Liver (tissue), 8 donors: ENCODE measurements at regions not wholly inside any gene's neighbourhood (a gene's known extent, or its start where the extent isn't known, plus 50 kb on each side); places are given as distances from the start of the nearest gene placed in this dataset.

Experiments used
- DNase-seq: peaks from one replicate; pipeline ENCODE4 v3.0.0-alpha.2; 2017; ENCODE audit warnings: low spot score
- H3K27ac ChIP-seq, 2 donors: one replicate each; pipeline ENCODE4 v1.7.0; 2013; ENCODE audit warnings: inconsistent platforms in 2 of 2, low read length in 2 of 2, control low read depth in 1 of 2, low read depth in 1 of 2, mild to moderate bottlenecking in 1 of 2
- H3K27me3 ChIP-seq, 4 donors: one replicate each; pipeline versions ENCODE4 v1.6.1 to v1.7.0; 2013; ENCODE audit warnings: low read length in 3 of 4, inconsistent platforms in 1 of 4, mild to moderate bottlenecking in 1 of 4, moderate library complexity in 1 of 4; ENCODE audit not compliant: control insufficient read depth in 4 of 4, insufficient read depth in 4 of 4
- H3K36me3 ChIP-seq, 4 donors: one replicate each; pipeline versions ENCODE4 v1.6.1 to v1.7.0; 2013; ENCODE audit warnings: low read length in 3 of 4, mild to moderate bottlenecking in 3 of 4, low read depth in 1 of 4, moderate library complexity in 1 of 4; ENCODE audit not compliant: control insufficient read depth in 4 of 4, insufficient read depth in 3 of 4
- H3K4me1 ChIP-seq, 4 donors: one replicate each; pipeline versions ENCODE4 v1.6.1 to v1.7.0; 2013; ENCODE audit warnings: low read length in 3 of 4, mild to moderate bottlenecking in 3 of 4, moderate library complexity in 1 of 4; ENCODE audit not compliant: control insufficient read depth in 4 of 4, insufficient read depth in 4 of 4
- H3K4me3 ChIP-seq, 3 donors: one replicate each; pipeline versions ENCODE4 v1.6.1 to v1.7.0; 2013; ENCODE audit warnings: low read length in 3 of 3, control low read depth in 1 of 3, low read depth in 1 of 3, mild to moderate bottlenecking in 1 of 3
- H3K9ac ChIP-seq, 2 donors: one replicate each; pipeline ENCODE4 v1.7.0; 2013; ENCODE audit warnings: low read length in 2 of 2, mild to moderate bottlenecking in 2 of 2, moderate library complexity in 2 of 2, control low read depth in 1 of 2, low read depth in 1 of 2
- H3K9me3 ChIP-seq, 4 donors: one replicate each; pipeline versions ENCODE4 v1.6.1 to v1.7.0; 2013; ENCODE audit warnings: low read length in 3 of 4; ENCODE audit not compliant: control insufficient read depth in 4 of 4
- EGR1 ChIP-seq, 2 donors: IDR thresholded peaks; 2 replicates each; pipeline ENCODE4 v1.6.1; 2016 to 2018; ENCODE audit warnings: antibody characterized with exemption in 2 of 2, low read depth in 2 of 2
- FOXA1 ChIP-seq: IDR thresholded peaks from 2 replicates; pipeline ENCODE4 v1.6.1; 2016; ENCODE audit warnings: antibody characterized with exemption
- FOXA2 ChIP-seq: IDR thresholded peaks from 2 replicates; pipeline ENCODE4 v1.6.1; 2016; ENCODE audit warnings: antibody characterized with exemption
- GABPA ChIP-seq, 2 donors: IDR thresholded peaks in 1 of 2; conservative IDR thresholded peaks in 1 of 2; 2 replicates each; pipeline ENCODE4 v1.6.1; 2016; ENCODE audit warnings: antibody characterized with exemption in 2 of 2, mild to moderate bottlenecking in 1 of 2, moderate library complexity in 1 of 2
- HNF4G ChIP-seq: IDR thresholded peaks from 2 replicates; pipeline ENCODE4 v1.6.1; 2016; ENCODE audit warnings: antibody characterized with exemption
- JUND ChIP-seq, 2 donors: IDR thresholded peaks; 2 replicates each; pipeline ENCODE4 v1.6.1; 2016; ENCODE audit warnings: antibody characterized with exemption in 2 of 2
- NR2F2 ChIP-seq: IDR thresholded peaks from 2 replicates; pipeline ENCODE4 v1.6.1; 2016; ENCODE audit warnings: antibody characterized with exemption
- RAD21 ChIP-seq, 2 donors: IDR thresholded peaks; 2 replicates each; pipeline ENCODE4 v1.6.1; 2016; ENCODE audit warnings: antibody characterized with exemption in 2 of 2, mild to moderate bottlenecking in 2 of 2
- RXRA ChIP-seq, 2 donors: IDR thresholded peaks; 2 replicates each; pipeline ENCODE4 v1.6.1; 2017 to 2018; ENCODE audit warnings: antibody characterized with exemption in 2 of 2, mild to moderate bottlenecking in 1 of 2
- SP1 ChIP-seq: IDR thresholded peaks from 2 replicates; pipeline ENCODE4 v1.6.1; 2018; ENCODE audit warnings: antibody characterized with exemption, mild to moderate bottlenecking
- TAF1 ChIP-seq: conservative IDR thresholded peaks from 2 replicates; pipeline ENCODE4 v1.6.1; 2016; ENCODE audit warnings: antibody characterized with exemption, mild to moderate bottlenecking
- YY1 ChIP-seq: IDR thresholded peaks from 2 replicates; pipeline ENCODE4 v1.6.1; 2016; ENCODE audit warnings: antibody characterized with exemption, mild to moderate bottlenecking
- WGBS: extraction: QIAGEN DNeasy Blood & Tissue Kit; methylation state at CpG from one replicate; pipeline ENCODE4 v1.1.7; 2013; 5-methylcytosine and 5-hydroxymethylcytosine counted together
- TF ChIP-seq, protein P1 (sequence below): IDR thresholded peaks from 2 replicates; pipeline ENCODE4 v1.6.1; 2016; ENCODE audit warnings: antibody characterized with exemption, mild to moderate bottlenecking
- TF ChIP-seq, protein P2 (sequence below): IDR thresholded peaks from 2 replicates; pipeline ENCODE4 v1.6.1; 2016; ENCODE audit warnings: antibody characterized with exemption
- TF ChIP-seq, protein P3 (sequence below): IDR thresholded peaks from 2 replicates; pipeline ENCODE4 v1.6.1; 2016; ENCODE audit warnings: antibody characterized with exemption
- TF ChIP-seq, protein P4 (sequence below): IDR thresholded peaks from 2 replicates; pipeline ENCODE4 v1.6.1; 2016; ENCODE audit warnings: antibody characterized with exemption
- TF ChIP-seq, protein P5 (sequence below): fragments of 150-350 bp; IDR thresholded peaks from 2 replicates; pipeline ENCODE4 v1.5.1; 2017; ENCODE audit warnings: improper control_type of control experiment, low read depth, low read length; ENCODE audit not compliant: missing input control
- donor health status: healthy.
- donor health status: healthy.
- donor health status: healthy.
- donor health status: healthy.
- donor health status: healthy.

DNA sequence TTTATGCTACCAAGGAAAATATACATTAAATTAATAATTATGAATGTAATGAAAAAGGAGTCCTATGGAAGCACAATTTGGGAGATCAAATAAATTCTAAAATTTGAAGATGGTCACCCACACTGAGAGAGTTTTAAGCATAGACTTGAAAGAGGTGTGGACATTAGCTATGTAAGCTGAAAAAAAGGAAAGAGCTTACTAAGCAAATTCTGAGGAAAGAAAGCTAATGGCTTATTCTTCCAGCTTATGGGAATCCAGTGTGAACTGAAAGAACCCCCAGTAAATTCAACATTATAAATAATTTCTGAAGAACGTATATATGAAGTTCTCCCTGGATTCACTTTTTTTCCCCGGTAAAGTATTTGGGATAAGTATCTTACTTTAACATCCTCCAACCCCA lies 78.2 kb upstream of the GUCY1A1 start:
- no peaks in the 10 kb centered on the region for H3K4me1 ChIP-seq
- WGBS: 93% methylated on average over 2 of the region's 2 CpGs
- H3K9ac ChIP-seq: no peak overlapping the region
- H3K36me3 ChIP-seq: no peaks in the 10 kb centered on the region
- no peak overlapping the region for H3K27ac ChIP-seq
- TF ChIP-seq YY1 (no peak), RAD21 (IDR thresholded peaks at IDR 0.05) (no peak), SP1 (no peak), RXRA (IDR thresholded peaks at IDR 0.05) (no peak), NR2F2 (no peak), FOXA1 (no peak), GABPA (IDR thresholded peaks at IDR 0.05 in 1 of 2, conservative IDR thresholded peaks at IDR 0.05 in 1 of 2) (no peak), HNF4G (no peak), FOXA2 (no peak), TAF1 (no peak)
- TF ChIP-seq, protein P1, sequence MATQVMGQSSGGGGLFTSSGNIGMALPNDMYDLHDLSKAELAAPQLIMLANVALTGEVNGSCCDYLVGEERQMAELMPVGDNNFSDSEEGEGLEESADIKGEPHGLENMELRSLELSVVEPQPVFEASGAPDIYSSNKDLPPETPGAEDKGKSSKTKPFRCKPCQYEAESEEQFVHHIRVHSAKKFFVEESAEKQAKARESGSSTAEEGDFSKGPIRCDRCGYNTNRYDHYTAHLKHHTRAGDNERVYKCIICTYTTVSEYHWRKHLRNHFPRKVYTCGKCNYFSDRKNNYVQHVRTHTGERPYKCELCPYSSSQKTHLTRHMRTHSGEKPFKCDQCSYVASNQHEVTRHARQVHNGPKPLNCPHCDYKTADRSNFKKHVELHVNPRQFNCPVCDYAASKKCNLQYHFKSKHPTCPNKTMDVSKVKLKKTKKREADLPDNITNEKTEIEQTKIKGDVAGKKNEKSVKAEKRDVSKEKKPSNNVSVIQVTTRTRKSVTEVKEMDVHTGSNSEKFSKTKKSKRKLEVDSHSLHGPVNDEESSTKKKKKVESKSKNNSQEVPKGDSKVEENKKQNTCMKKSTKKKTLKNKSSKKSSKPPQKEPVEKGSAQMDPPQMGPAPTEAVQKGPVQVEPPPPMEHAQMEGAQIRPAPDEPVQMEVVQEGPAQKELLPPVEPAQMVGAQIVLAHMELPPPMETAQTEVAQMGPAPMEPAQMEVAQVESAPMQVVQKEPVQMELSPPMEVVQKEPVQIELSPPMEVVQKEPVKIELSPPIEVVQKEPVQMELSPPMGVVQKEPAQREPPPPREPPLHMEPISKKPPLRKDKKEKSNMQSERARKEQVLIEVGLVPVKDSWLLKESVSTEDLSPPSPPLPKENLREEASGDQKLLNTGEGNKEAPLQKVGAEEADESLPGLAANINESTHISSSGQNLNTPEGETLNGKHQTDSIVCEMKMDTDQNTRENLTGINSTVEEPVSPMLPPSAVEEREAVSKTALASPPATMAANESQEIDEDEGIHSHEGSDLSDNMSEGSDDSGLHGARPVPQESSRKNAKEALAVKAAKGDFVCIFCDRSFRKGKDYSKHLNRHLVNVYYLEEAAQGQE: no peak
- TF ChIP-seq, protein P2, sequence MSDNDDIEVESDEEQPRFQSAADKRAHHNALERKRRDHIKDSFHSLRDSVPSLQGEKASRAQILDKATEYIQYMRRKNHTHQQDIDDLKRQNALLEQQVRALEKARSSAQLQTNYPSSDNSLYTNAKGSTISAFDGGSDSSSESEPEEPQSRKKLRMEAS: no peak
- TF ChIP-seq, protein P3, sequence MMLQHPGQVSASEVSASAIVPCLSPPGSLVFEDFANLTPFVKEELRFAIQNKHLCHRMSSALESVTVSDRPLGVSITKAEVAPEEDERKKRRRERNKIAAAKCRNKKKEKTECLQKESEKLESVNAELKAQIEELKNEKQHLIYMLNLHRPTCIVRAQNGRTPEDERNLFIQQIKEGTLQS: no peak
- TF ChIP-seq, protein P4, sequence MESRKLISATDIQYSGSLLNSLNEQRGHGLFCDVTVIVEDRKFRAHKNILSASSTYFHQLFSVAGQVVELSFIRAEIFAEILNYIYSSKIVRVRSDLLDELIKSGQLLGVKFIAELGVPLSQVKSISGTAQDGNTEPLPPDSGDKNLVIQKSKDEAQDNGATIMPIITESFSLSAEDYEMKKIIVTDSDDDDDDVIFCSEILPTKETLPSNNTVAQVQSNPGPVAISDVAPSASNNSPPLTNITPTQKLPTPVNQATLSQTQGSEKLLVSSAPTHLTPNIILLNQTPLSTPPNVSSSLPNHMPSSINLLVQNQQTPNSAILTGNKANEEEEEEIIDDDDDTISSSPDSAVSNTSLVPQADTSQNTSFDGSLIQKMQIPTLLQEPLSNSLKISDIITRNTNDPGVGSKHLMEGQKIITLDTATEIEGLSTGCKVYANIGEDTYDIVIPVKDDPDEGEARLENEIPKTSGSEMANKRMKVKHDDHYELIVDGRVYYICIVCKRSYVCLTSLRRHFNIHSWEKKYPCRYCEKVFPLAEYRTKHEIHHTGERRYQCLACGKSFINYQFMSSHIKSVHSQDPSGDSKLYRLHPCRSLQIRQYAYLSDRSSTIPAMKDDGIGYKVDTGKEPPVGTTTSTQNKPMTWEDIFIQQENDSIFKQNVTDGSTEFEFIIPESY: no peak
- TF ChIP-seq, protein P5, sequence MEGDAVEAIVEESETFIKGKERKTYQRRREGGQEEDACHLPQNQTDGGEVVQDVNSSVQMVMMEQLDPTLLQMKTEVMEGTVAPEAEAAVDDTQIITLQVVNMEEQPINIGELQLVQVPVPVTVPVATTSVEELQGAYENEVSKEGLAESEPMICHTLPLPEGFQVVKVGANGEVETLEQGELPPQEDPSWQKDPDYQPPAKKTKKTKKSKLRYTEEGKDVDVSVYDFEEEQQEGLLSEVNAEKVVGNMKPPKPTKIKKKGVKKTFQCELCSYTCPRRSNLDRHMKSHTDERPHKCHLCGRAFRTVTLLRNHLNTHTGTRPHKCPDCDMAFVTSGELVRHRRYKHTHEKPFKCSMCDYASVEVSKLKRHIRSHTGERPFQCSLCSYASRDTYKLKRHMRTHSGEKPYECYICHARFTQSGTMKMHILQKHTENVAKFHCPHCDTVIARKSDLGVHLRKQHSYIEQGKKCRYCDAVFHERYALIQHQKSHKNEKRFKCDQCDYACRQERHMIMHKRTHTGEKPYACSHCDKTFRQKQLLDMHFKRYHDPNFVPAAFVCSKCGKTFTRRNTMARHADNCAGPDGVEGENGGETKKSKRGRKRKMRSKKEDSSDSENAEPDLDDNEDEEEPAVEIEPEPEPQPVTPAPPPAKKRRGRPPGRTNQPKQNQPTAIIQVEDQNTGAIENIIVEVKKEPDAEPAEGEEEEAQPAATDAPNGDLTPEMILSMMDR: no peak
- no peak overlapping the region for H3K4me3 ChIP-seq
- no peak for DNase-seq
- no peaks in the 10 kb centered on the region for H3K27me3 ChIP-seq
- H3K9me3 ChIP-seq: peaks cover 0 to 3% (median 0%) of the 10 kb centered on the region in 4 donors

DNA sequence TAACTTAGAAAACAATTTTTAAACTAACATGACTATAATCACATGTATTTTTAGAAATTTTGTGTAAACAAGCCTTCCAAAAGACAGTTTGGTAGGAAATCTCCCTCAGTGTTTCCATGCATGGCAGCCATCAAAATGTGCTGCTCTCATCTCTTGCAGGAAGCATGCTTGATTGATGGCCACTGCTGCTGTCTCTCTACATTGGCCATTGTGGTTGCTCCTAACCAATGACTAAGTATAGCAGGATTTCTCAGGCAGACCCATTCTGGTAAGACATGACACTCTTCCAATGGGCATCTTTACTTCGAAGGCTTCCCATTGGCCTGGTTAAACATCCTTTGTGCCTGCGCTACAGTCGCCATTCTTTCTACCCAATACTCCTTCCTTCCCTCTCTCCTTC lies 78.9 kb upstream of the GUCY1A1 start:
- no peak overlapping the region for H3K9ac ChIP-seq
- TF ChIP-seq, protein P1: no peak
- no peak for TF ChIP-seq YY1
- TF ChIP-seq JUND (IDR thresholded peaks at IDR 0.05): no peak
- TF ChIP-seq HNF4G: no peak
- TF ChIP-seq, protein P2: no peak
- TF ChIP-seq EGR1 (IDR thresholded peaks at IDR 0.05; ENCODE audit: low read depth in 2 of 2): no peak
- TF ChIP-seq RXRA (IDR thresholded peaks at IDR 0.05): no peak
- no peak for TF ChIP-seq RAD21 (IDR thresholded peaks at IDR 0.05)
- no peak for TF ChIP-seq FOXA1
- 98% methylated on average over 3 of the region's 3 CpGs for WGBS
- H3K27me3 ChIP-seq: no peaks in the 10 kb centered on the region
- no peak overlapping the region for H3K4me3 ChIP-seq
- no peak for DNase-seq
- no peak overlapping the region for H3K27ac ChIP-seq
- H3K36me3 ChIP-seq: no peaks in the 10 kb centered on the region
- no peaks in the 10 kb centered on the region for H3K4me1 ChIP-seq
- peaks cover 0 to 3% (median 0%) of the 10 kb centered on the region in 4 donors for H3K9me3 ChIP-seq
